ENCODE measurements at regions not wholly inside any gene's neighbourhood (a gene's known extent, or its start where the extent isn't known, plus 50 kb on each side); places are given as distances from the start of the nearest gene placed in this dataset.

DNA sequence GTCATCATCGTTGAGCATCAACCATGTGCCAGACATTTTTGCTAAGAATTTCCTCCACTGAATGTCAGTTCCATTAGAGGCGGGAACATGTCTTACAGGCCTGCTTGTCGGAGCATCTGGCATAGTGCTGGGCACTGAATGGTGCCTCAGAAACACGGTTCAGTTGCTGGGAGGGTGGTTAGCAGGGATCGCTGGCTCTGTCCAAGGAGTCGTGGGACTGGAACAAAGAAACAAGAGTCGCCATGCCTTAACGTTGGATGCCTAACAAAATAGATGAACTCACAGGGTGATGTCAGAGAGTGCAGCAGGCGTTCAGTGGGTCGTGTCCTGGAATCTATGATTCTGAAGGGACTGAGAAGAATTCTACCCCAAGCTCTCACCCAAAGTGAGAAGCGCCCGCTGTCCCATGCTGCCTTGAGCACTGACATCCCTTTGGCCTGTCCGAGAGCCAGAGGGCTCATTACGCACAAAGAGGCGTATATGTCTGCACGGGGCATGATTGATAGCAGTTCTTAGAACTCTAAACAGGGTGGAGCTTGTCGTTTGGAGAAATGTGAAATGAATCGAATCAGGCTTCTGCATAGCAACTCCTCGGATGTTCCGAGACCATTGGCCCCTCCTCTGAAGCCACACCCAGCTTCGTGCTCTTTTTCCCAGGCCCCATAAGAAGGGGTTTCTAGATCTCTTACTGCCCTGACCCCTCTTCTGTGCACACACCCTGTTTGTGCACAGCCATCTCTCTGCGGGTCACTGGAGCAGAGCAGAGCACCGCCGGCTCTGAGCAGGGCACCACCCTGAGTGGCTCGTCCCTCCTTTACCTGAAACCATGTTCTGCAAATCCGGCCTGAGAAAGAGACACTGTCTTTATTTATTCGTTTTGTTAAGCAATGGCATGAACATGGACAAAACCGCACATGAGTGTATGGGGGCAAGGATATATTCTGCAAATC lies 113.1 kb upstream of the B3GAT1 start:
- TF ChIP-seq POLR2A (IDR thresholded peaks at IDR 0.05): no peak
- TF ChIP-seq, protein P1, sequence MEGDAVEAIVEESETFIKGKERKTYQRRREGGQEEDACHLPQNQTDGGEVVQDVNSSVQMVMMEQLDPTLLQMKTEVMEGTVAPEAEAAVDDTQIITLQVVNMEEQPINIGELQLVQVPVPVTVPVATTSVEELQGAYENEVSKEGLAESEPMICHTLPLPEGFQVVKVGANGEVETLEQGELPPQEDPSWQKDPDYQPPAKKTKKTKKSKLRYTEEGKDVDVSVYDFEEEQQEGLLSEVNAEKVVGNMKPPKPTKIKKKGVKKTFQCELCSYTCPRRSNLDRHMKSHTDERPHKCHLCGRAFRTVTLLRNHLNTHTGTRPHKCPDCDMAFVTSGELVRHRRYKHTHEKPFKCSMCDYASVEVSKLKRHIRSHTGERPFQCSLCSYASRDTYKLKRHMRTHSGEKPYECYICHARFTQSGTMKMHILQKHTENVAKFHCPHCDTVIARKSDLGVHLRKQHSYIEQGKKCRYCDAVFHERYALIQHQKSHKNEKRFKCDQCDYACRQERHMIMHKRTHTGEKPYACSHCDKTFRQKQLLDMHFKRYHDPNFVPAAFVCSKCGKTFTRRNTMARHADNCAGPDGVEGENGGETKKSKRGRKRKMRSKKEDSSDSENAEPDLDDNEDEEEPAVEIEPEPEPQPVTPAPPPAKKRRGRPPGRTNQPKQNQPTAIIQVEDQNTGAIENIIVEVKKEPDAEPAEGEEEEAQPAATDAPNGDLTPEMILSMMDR (IDR thresholded peaks at IDR 0.05): no peak

All from lower leg skin (tissue), 3 donors.